ENCODE measurements at regions not wholly inside any gene's neighbourhood (a gene's known extent, or its start where the extent isn't known, plus 50 kb on each side); places are given as distances from the start of the nearest gene placed in this dataset.

- DNase-seq (no peak), ATAC-seq (no peak)
- no peaks in the 10 kb centered on the region for H3K27me3 Mint-ChIP-seq
- H3K9me3 Mint-ChIP-seq = peaks cover 10% of the 10 kb centered on the region
- no peak overlapping the region for H3K27ac Mint-ChIP-seq
- no peak overlapping the region for H3K4me3 Mint-ChIP-seq
- no peaks in the 10 kb centered on the region for H3K4me1 Mint-ChIP-seq (ENCODE audit: low read depth)
- CTCF ChIA-PET = no interaction called here
- POLR2A ChIA-PET = no interaction called here
- intact Hi-C loops (cut with micrococcal nuclease) = no loop called here
- no peaks in the 10 kb centered on the region for H3K36me3 Mint-ChIP-seq (ENCODE audit: low read depth)
- TF ChIP-seq CTCF (IDR thresholded peaks at IDR 0.05) = no peak
Observed at GRCh38 chr5:117519957-117520500, 945.4 kb upstream of the SEMA6A start.

GRCh38 chr5:117504305-117504704, 929.7 kb upstream of the SEMA6A start:
- Mint-ChIP-seq H3K4me1 (ENCODE audit: low read depth) (no peaks in the 10 kb centered on the region), H3K27ac (no peak overlapping the region), H3K27me3 (no peaks in the 10 kb centered on the region), H3K4me3 (no peak overlapping the region), H3K9me3 (peaks cover 3% of the 10 kb centered on the region), H3K36me3 (ENCODE audit: low read depth) (no peaks in the 10 kb centered on the region)
- CTCF ChIA-PET = no interaction called here
- POLR2A ChIA-PET = no interaction called here
- no peak for TF ChIP-seq CTCF (IDR thresholded peaks at IDR 0.05)
- no peak for ATAC-seq
- intact Hi-C loops (cut with micrococcal nuclease) = no loop called here
- DNase-seq = no peak

GRCh38 chr5:117497601-117498000, 923.0 kb upstream of the SEMA6A start:
- Mint-ChIP-seq H3K27ac (no peak overlapping the region), H3K4me3 (no peak overlapping the region), H3K36me3 (ENCODE audit: low read depth) (no peaks in the 10 kb centered on the region), H3K4me1 (ENCODE audit: low read depth) (no peaks in the 10 kb centered on the region), H3K9me3 (peaks cover 3% of the 10 kb centered on the region), H3K27me3 (no peaks in the 10 kb centered on the region)
- ATAC-seq (no peak), DNase-seq (no peak)
- CTCF ChIA-PET = no interaction called here
- TF ChIP-seq CTCF (IDR thresholded peaks at IDR 0.05) = no peak
- POLR2A ChIA-PET = no interaction called here
- intact Hi-C loops (cut with micrococcal nuclease) = no loop called here

GRCh38 chr5:117496801-117497200, 922.2 kb upstream of the SEMA6A start:
- ChIA-PET POLR2A (no interaction called here), CTCF (no interaction called here)
- intact Hi-C loops (cut with micrococcal nuclease) = no loop called here
- DNase-seq (no peak), ATAC-seq (no peak)
- Mint-ChIP-seq H3K36me3 (ENCODE audit: low read depth) (no peaks in the 10 kb centered on the region), H3K4me3 (no peak overlapping the region), H3K9me3 (peaks cover 3% of the 10 kb centered on the region), H3K27me3 (no peaks in the 10 kb centered on the region), H3K27ac (no peak overlapping the region), H3K4me1 (ENCODE audit: low read depth) (no peaks in the 10 kb centered on the region)
- no peak for TF ChIP-seq CTCF (IDR thresholded peaks at IDR 0.05)

GRCh38 chr5:117494188-117494587, 919.6 kb upstream of the SEMA6A start:
- TF ChIP-seq CTCF (IDR thresholded peaks at IDR 0.05) = no peak
- Mint-ChIP-seq H3K4me3 (no peak overlapping the region), H3K27me3 (no peaks in the 10 kb centered on the region), H3K36me3 (ENCODE audit: low read depth) (no peaks in the 10 kb centered on the region), H3K4me1 (ENCODE audit: low read depth) (no peaks in the 10 kb centered on the region), H3K9me3 (no peaks in the 10 kb centered on the region), H3K27ac (no peak overlapping the region)
- POLR2A ChIA-PET = no interaction called here
- CTCF ChIA-PET = no interaction called here
- no peak for DNase-seq
- no peak for ATAC-seq
- intact Hi-C loops (cut with micrococcal nuclease) = no loop called here
